ENCODE measurements at regions not wholly inside any gene's neighbourhood (a gene's known extent, or its start where the extent isn't known, plus 50 kb on each side); places are given as distances from the start of the nearest gene placed in this dataset.

- no peaks in the 10 kb centered on the region for H3K4me1 ChIP-seq (ENCODE audit: insufficient read depth, low read length)
- H3K9me3 ChIP-seq (ENCODE audit: control insufficient read depth, insufficient read depth, low read length), result no peaks in the 10 kb centered on the region
- no peak overlapping the region for H3K9ac ChIP-seq (ENCODE audit: low read depth, low read length)
- H3K36me3 ChIP-seq (ENCODE audit: insufficient read depth, low read length), result no peaks in the 10 kb centered on the region
These were observed 199.8 kb upstream of the NAV3 start for GRCh38 chr12:77630790-77631445.

GRCh38 chr12:77630344-77630743, 200.3 kb upstream of the NAV3 start:
- Histone ChIP-seq H3K4me1 (ENCODE audit: insufficient read depth, low read length) (no peaks in the 10 kb centered on the region), H3K9me3 (ENCODE audit: control insufficient read depth, insufficient read depth, low read length) (no peaks in the 10 kb centered on the region), H3K36me3 (ENCODE audit: insufficient read depth, low read length) (no peaks in the 10 kb centered on the region), H3K9ac (ENCODE audit: low read depth, low read length) (no peak overlapping the region)

- no peaks in the 10 kb centered on the region for H3K4me1 ChIP-seq (ENCODE audit: insufficient read depth, low read length)
- H3K9me3 ChIP-seq (ENCODE audit: control insufficient read depth, insufficient read depth, low read length), result no peaks in the 10 kb centered on the region
- no peak overlapping the region for H3K9ac ChIP-seq (ENCODE audit: low read depth, low read length)
- H3K36me3 ChIP-seq (ENCODE audit: insufficient read depth, low read length), result no peaks in the 10 kb centered on the region
These were observed 201.6 kb upstream of the NAV3 start for GRCh38 chr12:77629141-77629540.

- H3K36me3 ChIP-seq (ENCODE audit: insufficient read depth, low read length), result no peaks in the 10 kb centered on the region
- no peaks in the 10 kb centered on the region for H3K4me1 ChIP-seq (ENCODE audit: insufficient read depth, low read length)
- no peak overlapping the region for H3K9ac ChIP-seq (ENCODE audit: low read depth, low read length)
- H3K9me3 ChIP-seq (ENCODE audit: control insufficient read depth, insufficient read depth, low read length), result no peaks in the 10 kb centered on the region
These were observed 205.3 kb upstream of the NAV3 start for GRCh38 chr12:77625441-77625840.

- Histone ChIP-seq H3K36me3 (ENCODE audit: insufficient read depth, low read length) (no peaks in the 10 kb centered on the region), H3K4me1 (ENCODE audit: insufficient read depth, low read length) (no peaks in the 10 kb centered on the region), H3K9me3 (ENCODE audit: control insufficient read depth, insufficient read depth, low read length) (0 out of 2 replicates have a peak, but pooled peaks cover 4% of the 10 kb centered on the region), H3K9ac (ENCODE audit: low read depth, low read length) (no peak overlapping the region)
These were observed 211.3 kb upstream of the NAV3 start for GRCh38 chr12:77619425-77619824.

- Histone ChIP-seq H3K9ac (ENCODE audit: low read depth, low read length) (no peak overlapping the region), H3K4me1 (ENCODE audit: insufficient read depth, low read length) (no peaks in the 10 kb centered on the region), H3K9me3 (ENCODE audit: control insufficient read depth, insufficient read depth, low read length) (0 out of 2 replicates have a peak, but pooled peaks cover 4% of the 10 kb centered on the region), H3K36me3 (ENCODE audit: insufficient read depth, low read length) (no peaks in the 10 kb centered on the region)
These were observed 212.9 kb upstream of the NAV3 start for GRCh38 chr12:77617818-77618217.

- Histone ChIP-seq H3K4me1 (ENCODE audit: insufficient read depth, low read length) (no peaks in the 10 kb centered on the region), H3K36me3 (ENCODE audit: insufficient read depth, low read length) (no peaks in the 10 kb centered on the region), H3K9me3 (ENCODE audit: control insufficient read depth, insufficient read depth, low read length) (0 out of 2 replicates have a peak, but pooled peaks cover 4% of the 10 kb centered on the region), H3K9ac (ENCODE audit: low read depth, low read length) (no peak overlapping the region)
These were observed 215.4 kb upstream of the NAV3 start for GRCh38 chr12:77615332-77615731.

GRCh38 chr12:77613411-77613810, 217.3 kb upstream of the NAV3 start:
- no peaks in the 10 kb centered on the region for H3K4me1 ChIP-seq (ENCODE audit: insufficient read depth, low read length)
- H3K9ac ChIP-seq (ENCODE audit: low read depth, low read length), result no peak overlapping the region
- 0 out of 2 replicates have a peak, but pooled peaks cover 4% of the 10 kb centered on the region for H3K9me3 ChIP-seq (ENCODE audit: control insufficient read depth, insufficient read depth, low read length)
- no peaks in the 10 kb centered on the region for H3K36me3 ChIP-seq (ENCODE audit: insufficient read depth, low read length)

GRCh38 chr12:77610446-77610845, 220.2 kb upstream of the NAV3 start:
- H3K4me1 ChIP-seq (ENCODE audit: insufficient read depth, low read length), result no peaks in the 10 kb centered on the region
- H3K9me3 ChIP-seq (ENCODE audit: control insufficient read depth, insufficient read depth, low read length), result no peaks in the 10 kb centered on the region
- H3K9ac ChIP-seq (ENCODE audit: low read depth, low read length), result no peak overlapping the region
- H3K36me3 ChIP-seq (ENCODE audit: insufficient read depth, low read length), result no peaks in the 10 kb centered on the region

GRCh38 chr12:77609016-77609415, 221.7 kb upstream of the NAV3 start:
- Histone ChIP-seq H3K9ac (ENCODE audit: low read depth, low read length) (no peak overlapping the region), H3K36me3 (ENCODE audit: insufficient read depth, low read length) (no peaks in the 10 kb centered on the region), H3K9me3 (ENCODE audit: control insufficient read depth, insufficient read depth, low read length) (no peaks in the 10 kb centered on the region), H3K4me1 (ENCODE audit: insufficient read depth, low read length) (no peaks in the 10 kb centered on the region)

- H3K9me3 ChIP-seq (ENCODE audit: control insufficient read depth, insufficient read depth, low read length), result no peaks in the 10 kb centered on the region
- H3K9ac ChIP-seq (ENCODE audit: low read depth, low read length), result no peak overlapping the region
- H3K36me3 ChIP-seq (ENCODE audit: insufficient read depth, low read length), result no peaks in the 10 kb centered on the region
- no peaks in the 10 kb centered on the region for H3K4me1 ChIP-seq (ENCODE audit: insufficient read depth, low read length)
These were observed 222.3 kb upstream of the NAV3 start for GRCh38 chr12:77608271-77608824.

- no peaks in the 10 kb centered on the region for H3K4me1 ChIP-seq (ENCODE audit: insufficient read depth, low read length)
- H3K36me3 ChIP-seq (ENCODE audit: insufficient read depth, low read length), result no peaks in the 10 kb centered on the region
- H3K9ac ChIP-seq (ENCODE audit: low read depth, low read length), result no peak overlapping the region
- H3K9me3 ChIP-seq (ENCODE audit: control insufficient read depth, insufficient read depth, low read length), result no peaks in the 10 kb centered on the region
These were observed 224.3 kb upstream of the NAV3 start for GRCh38 chr12:77606348-77606747.

- H3K4me1 ChIP-seq (ENCODE audit: insufficient read depth, low read length), result no peaks in the 10 kb centered on the region
- H3K36me3 ChIP-seq (ENCODE audit: insufficient read depth, low read length), result no peaks in the 10 kb centered on the region
- no peaks in the 10 kb centered on the region for H3K9me3 ChIP-seq (ENCODE audit: control insufficient read depth, insufficient read depth, low read length)
- H3K9ac ChIP-seq (ENCODE audit: low read depth, low read length), result no peak overlapping the region
These were observed 226.7 kb upstream of the NAV3 start for GRCh38 chr12:77603946-77604345.

GRCh38 chr12:77601069-77601468, 229.6 kb upstream of the NAV3 start:
- Histone ChIP-seq H3K4me1 (ENCODE audit: insufficient read depth, low read length) (no peaks in the 10 kb centered on the region), H3K9ac (ENCODE audit: low read depth, low read length) (no peak overlapping the region), H3K36me3 (ENCODE audit: insufficient read depth, low read length) (no peaks in the 10 kb centered on the region), H3K9me3 (ENCODE audit: control insufficient read depth, insufficient read depth, low read length) (no peaks in the 10 kb centered on the region)

GRCh38 chr12:77600468-77600843, 230.2 kb upstream of the NAV3 start:
- H3K4me1 ChIP-seq (ENCODE audit: insufficient read depth, low read length), result no peaks in the 10 kb centered on the region
- H3K9me3 ChIP-seq (ENCODE audit: control insufficient read depth, insufficient read depth, low read length), result no peaks in the 10 kb centered on the region
- H3K36me3 ChIP-seq (ENCODE audit: insufficient read depth, low read length), result no peaks in the 10 kb centered on the region
- H3K9ac ChIP-seq (ENCODE audit: low read depth, low read length), result no peak overlapping the region

Measured in ES-I3 (cell line).